CD4-positive, alpha-beta T cell treated with Interleukin-1 beta for 1 hour (primary cell): ENCODE measurements at regions not wholly inside any gene's neighbourhood (a gene's known extent, or its start where the extent isn't known, plus 50 kb on each side); places are given as distances from the start of the nearest gene placed in this dataset.

Source experiments
- DNase-seq, 2 donors: peaks; one replicate each; pipeline ENCODE4 v3.0.0-alpha.2; 2020 to 2022

DNA sequence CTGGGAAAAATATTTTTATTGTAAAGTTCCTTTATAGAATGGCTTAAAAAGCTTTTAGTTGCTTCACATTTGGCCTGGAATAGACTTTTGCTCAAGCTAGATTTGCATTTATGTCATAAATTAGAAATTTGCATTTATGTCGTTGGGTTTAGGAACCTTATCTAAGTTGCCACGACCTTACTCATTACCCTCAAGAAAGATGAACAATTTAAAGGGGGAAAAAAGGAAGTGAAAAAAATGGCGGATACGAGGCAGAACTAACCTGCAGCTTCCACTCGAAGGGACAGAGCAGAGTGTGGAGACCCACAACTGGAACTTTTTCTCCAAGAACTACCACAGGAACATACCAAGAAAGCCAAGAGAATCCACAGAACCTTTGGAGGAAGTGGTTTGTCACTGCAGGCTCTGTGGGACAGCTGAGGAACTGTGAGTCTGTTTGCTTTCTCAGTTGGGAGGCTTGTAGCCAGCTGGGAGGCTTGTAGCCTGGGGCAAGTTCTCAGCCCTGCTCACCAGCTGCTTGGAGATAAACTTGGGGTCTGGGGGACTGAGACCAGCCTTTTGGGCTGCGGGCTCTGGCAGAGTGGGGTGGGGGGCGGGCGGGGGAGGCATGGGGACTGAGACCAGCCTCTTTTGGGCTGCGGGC lies 349.9 kb upstream of the MEIS1 start:
- no peak for DNase-seq

DNA sequence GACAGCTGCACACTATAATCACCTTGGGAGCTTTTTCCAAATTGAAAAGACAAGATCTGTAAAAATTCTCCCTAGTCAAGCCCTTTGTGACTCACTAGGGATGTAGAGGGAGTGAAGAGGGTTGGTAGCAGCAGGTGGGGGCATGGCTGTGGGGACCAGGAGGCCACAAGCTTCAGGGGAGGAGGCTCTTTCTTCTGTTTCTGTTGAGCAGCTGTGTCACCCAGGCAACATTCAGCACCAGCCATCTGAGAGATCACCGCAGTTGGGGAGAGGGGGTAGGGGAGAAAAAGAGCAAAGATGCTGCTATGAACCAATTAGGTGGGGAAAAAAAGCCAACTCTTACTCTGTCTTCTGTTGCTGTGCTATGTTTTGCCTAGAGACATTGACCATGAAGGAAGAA lies 352.3 kb upstream of the MEIS1 start:
- no peak for DNase-seq

- no peak for DNase-seq
Measured at GRCh38 chr2:66080127-66080526, 354.8 kb upstream of the MEIS1 start.

DNA sequence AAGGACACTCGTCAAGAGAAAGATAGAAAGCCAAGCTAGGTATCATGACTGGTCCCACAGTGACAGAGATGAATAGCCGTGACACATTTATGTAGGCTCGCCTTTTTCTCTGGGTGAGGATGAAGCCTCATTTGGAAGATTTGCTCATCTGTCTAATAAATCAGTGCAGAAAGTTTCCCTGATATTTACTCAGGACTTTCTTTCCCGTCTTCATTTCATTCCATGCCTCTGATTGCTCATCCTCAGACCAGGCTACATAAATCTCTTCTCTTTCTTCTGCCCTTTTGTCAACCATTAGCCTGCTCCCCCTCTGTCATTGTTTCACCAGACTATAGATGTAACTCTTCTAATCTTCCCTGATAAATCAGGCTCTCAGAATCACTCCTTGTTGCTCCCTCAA lies 361.8 kb upstream of the MEIS1 start:
- DNase-seq, result no peak

GRCh38 chr2:66070721-66071602 lies 364.0 kb upstream of the MEIS1 start:
- no peak for DNase-seq

GRCh38 chr2:66069937-66070720 lies 364.8 kb upstream of the MEIS1 start:
- no peak for DNase-seq

GRCh38 chr2:66066032-66066431 lies 368.9 kb upstream of the MEIS1 start:
- DNase-seq, result no peak

DNA sequence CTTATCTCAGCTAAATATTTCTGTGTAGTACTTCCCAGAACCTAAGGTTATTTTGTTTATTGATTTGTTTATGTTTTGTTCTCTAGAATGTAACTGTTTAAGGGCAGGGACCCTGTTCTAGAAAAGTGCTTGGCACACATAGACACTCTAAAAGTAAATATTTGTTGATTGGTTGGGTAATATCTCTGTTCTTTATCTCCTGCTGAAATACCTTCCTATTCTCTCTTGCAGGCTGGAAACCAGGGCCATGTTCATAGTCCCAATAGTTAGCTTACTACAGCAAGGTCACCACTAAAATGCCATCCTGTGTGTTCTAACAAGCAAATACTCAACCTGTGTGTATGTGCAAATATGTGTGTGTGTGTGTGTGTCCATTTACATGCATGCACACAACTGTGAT lies 375.6 kb upstream of the MEIS1 start:
- DNase-seq, result no peak

DNA sequence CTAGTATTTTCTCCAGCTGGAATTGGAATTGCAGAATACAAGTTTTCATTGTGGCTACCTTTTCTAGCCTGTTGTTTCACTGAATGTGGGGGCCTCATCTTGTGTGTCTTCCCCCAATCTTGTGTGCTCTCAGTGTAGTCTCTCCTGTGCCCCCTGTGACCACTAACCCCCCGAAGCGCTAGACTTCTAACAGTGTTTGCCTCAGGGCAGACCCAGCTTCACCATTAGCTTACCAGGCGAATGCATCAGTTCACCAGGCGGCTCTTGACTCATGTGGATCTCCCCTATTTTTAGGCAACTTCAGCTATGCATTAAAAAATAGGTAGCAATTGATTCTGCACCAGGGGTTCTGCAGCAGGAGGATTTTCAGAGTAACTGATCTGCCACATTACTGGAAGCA lies 376.2 kb upstream of the MEIS1 start:
- no peak for DNase-seq

- no peak for DNase-seq
Measured at GRCh38 chr2:66057844-66058243, 377.1 kb upstream of the MEIS1 start.

DNA sequence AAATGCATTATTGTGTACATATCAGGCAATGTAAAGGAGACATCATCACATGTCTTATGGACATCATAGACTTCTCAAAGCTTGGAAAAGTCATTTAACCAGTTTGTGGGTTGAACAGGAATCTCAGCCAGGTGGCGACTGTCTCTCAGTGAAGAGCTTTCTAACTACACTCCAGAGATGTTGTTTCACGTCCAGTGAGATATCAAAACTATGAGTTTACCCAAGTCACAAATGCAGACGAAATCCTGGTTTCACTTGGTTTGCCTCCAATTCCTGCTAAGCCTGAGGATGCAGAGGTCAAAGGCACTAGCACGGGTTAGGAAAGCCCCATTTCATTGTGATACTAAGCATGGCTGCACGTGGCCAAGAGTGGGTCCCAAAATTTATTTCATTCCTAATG lies 384.5 kb upstream of the MEIS1 start:
- DNase-seq, result no peak

DNA sequence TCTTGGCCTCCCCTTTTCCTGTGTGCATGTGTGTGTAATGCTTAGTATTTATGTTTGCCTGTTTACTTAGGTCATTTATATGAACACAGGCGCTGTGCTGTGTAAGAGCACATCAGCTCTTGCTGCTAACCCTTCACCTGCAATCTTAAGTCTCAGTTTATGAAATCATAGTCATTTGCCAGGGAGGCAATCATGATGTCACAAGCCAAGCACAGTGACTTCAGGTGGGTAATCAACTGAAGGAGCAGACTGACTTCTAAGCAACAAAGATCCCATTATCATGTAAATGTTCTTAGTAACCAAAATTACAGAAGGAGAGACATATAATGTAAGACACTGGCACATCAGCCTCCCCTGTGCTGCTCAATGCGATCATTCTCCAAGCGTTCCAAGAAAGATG lies 386.3 kb upstream of the MEIS1 start:
- no peak for DNase-seq

DNA sequence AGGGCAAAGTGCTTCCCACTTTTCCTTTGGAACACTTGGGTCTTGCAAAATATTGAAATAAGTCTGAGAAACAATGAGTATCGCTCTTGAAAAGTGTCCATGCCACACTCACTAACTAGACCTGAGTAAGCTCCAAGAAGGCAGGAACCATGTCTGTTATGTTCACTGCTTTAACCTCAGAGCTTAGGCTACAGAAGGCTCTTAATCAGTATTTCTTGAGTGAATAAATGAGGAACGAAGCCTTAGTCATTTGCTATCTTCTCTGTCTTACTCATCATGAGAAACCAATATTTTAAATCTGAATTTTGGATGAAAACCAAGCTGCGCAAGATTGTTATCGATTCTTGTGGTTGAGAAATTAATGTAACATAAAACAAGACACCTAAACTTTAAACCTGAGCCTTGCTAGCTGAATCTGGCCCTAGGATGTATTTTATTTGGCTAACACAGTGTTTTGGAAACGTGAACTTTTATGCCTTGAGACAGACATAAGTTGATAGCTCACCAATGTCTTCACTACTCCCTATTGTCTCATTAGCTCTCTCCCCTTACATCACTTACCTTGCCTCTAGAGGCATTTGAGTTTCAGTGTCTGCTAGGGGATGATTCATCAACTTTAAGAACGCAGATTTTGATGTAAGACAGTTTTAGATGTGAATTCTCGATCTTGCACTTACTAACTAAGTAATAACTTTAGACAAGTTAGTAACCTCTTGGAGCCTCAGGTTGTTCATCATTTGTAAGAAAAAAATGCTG lies 392.8 kb upstream of the MEIS1 start:
- no peak for DNase-seq

- DNase-seq, result no peak
Measured at GRCh38 chr2:66036948-66037347, 398.0 kb upstream of the MEIS1 start.

- DNase-seq, result no peak
Measured at GRCh38 chr2:66034467-66034866, 400.5 kb upstream of the MEIS1 start.

- no peak for DNase-seq
Measured at GRCh38 chr2:66032226-66032775, 402.6 kb upstream of the MEIS1 start.

DNA sequence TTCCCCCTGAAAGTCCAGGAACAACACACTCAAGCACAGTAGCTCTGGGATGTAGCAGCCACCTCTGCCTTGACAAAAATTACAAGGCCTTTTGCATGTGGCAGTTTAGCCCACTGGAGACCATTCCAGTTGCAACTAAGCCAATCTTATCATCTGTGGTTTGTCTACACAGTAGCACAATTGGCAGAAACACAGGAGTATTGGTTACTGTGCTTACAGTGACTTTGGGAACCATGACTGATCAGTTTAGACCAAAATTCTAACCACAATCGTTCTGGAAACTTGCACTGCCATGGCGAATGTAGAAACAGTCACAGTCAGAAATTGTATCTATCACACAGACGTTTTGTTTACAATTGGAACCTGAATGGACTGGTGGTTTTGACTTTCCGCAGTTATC lies 403.7 kb upstream of the MEIS1 start:
- DNase-seq, result no peak

GRCh38 chr2:66030553-66030952 lies 404.4 kb upstream of the MEIS1 start:
- no peak for DNase-seq

- no peak for DNase-seq
Measured at GRCh38 chr2:66024391-66024790, 410.5 kb upstream of the MEIS1 start.

DNA sequence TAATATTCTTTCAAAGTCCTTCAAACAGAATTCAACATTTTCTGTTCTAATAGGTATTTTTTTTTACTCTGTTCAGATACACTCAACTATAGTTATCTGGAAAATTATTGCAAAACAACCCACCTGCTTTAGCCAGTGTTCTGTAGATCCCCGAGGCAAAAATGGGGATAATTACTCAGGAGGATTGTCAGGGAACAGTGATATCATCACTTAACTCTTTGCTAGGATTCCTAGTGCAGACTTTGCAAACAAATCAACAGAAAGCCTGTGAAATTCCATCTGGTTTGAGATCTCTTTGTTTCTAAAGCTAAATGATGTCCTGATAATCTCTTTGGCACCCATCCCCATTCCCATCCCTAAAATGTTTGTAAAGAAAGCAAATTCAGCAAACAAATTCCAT lies 413.6 kb upstream of the MEIS1 start:
- DNase-seq, result no peak

DNA sequence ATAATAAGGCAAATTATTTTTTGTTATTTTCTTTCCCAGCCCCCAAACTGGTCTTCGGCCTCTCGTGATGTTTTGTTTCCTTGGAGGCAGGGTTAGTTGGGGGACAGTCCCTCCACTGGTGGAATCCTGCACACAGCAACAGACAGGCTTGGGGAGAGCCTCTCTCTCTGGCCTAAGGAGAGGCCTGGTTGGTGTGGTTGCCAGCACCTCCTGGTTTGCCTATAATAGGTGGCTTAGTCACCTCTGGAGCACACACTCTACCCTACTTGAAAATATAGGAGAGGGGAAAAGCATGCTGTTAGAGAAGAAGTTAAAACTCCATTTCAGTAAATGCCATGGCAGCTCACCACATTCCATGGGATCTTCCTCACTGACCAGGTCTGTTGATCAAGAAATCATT lies 417.2 kb upstream of the MEIS1 start:
- DNase-seq, result no peak

DNA sequence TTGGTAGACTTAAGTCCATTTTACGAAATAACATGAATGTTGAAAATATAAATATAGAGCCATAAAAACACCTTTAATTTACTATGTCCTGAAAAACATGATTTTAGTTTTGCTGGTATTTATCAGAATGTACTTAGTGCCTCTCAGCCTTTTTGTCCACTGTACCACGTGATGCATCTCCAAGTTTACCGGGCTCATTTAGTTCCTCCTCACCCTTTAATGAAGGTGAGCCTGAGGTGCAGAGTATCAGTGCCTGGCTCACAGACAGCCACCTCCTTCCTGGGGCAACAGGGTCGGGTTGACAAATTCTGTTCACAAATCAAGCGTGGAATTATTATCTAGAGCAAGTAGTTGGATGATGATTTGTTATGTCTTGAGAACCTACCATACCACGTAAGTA lies 420.5 kb upstream of the MEIS1 start:
- no peak for DNase-seq

GRCh38 chr2:66013456-66013855 lies 421.5 kb upstream of the MEIS1 start:
- no peak for DNase-seq
